HG02678 (cell line): ENCODE measurements at regions not wholly inside any gene's neighbourhood (a gene's known extent, or its start where the extent isn't known, plus 50 kb on each side); places are given as distances from the start of the nearest gene placed in this dataset.

Experiments used
- ATAC-seq: cut with Tn5 transposase; IDR thresholded peaks from one replicate; pipeline ENCODE4 v1.9.1; 2021; ENCODE audit warnings: mild to moderate bottlenecking, moderate library complexity; ENCODE audit not compliant: unreplicated experiment

GRCh38 chr15:35973029-35973428, 427.1 kb upstream of the DPH6 start:
- no peak for ATAC-seq

GRCh38 chr15:35974052-35974451, 428.1 kb upstream of the DPH6 start:
- no peak for ATAC-seq

- ATAC-seq: no peak
These were observed 430.0 kb upstream of the DPH6 start for GRCh38 chr15:35975941-35976340.

GRCh38 chr15:35979608-35980007, 433.6 kb upstream of the DPH6 start:
- no peak for ATAC-seq

GRCh38 chr15:35980719-35981118, 434.8 kb upstream of the DPH6 start:
- ATAC-seq: no peak

- no peak for ATAC-seq
These were observed 440.3 kb upstream of the DPH6 start for GRCh38 chr15:35986191-35986721.

- no peak for ATAC-seq
These were observed 441.1 kb upstream of the DPH6 start for GRCh38 chr15:35987056-35987455.

- no peak for ATAC-seq
These were observed 445.4 kb upstream of the DPH6 start for GRCh38 chr15:35991386-35991785.

- no peak for ATAC-seq
These were observed 446.8 kb upstream of the DPH6 start for GRCh38 chr15:35992791-35993190.

GRCh38 chr15:35993196-35993595, 447.2 kb upstream of the DPH6 start:
- no peak for ATAC-seq

- no peak for ATAC-seq
These were observed 448.9 kb upstream of the DPH6 start for GRCh38 chr15:35994876-35995275.

- ATAC-seq: no peak
These were observed 453.0 kb upstream of the DPH6 start for GRCh38 chr15:35998663-35999602.

GRCh38 chr15:36004891-36005490, 459.0 kb upstream of the DPH6 start:
- ATAC-seq: no peak

- ATAC-seq: no peak
These were observed 459.6 kb upstream of the DPH6 start for GRCh38 chr15:36005542-36005941.

GRCh38 chr15:36007699-36008098, 461.7 kb upstream of the DPH6 start:
- ATAC-seq: no peak

GRCh38 chr15:36008719-36009118, 462.8 kb upstream of the DPH6 start:
- ATAC-seq: no peak

GRCh38 chr15:36024031-36024688, 478.2 kb upstream of the DPH6 start:
- ATAC-seq: no peak

- no peak for ATAC-seq
These were observed 480.8 kb upstream of the DPH6 start for GRCh38 chr15:36026627-36027283.

GRCh38 chr15:36029606-36030210, 483.7 kb upstream of the DPH6 start:
- ATAC-seq: no peak

- ATAC-seq: no peak
These were observed 494.1 kb upstream of the DPH6 start for GRCh38 chr15:36039996-36040572.
